GM19023 (cell line): ENCODE measurements at regions not wholly inside any gene's neighbourhood (a gene's known extent, or its start where the extent isn't known, plus 50 kb on each side); places are given as distances from the start of the nearest gene placed in this dataset.
"Not testable (repeated sequence)": the region's sequence is repeated elsewhere in the genome, so short reads cannot be mapped to it uniquely, and the experiment has no call there.

Source experiments
- ATAC-seq: cut with Tn5 transposase; IDR thresholded peaks from one replicate; pipeline ENCODE4 v1.9.1; 2021; ENCODE audit warnings: mild to moderate bottlenecking, moderate library complexity; ENCODE audit not compliant: unreplicated experiment

DNA sequence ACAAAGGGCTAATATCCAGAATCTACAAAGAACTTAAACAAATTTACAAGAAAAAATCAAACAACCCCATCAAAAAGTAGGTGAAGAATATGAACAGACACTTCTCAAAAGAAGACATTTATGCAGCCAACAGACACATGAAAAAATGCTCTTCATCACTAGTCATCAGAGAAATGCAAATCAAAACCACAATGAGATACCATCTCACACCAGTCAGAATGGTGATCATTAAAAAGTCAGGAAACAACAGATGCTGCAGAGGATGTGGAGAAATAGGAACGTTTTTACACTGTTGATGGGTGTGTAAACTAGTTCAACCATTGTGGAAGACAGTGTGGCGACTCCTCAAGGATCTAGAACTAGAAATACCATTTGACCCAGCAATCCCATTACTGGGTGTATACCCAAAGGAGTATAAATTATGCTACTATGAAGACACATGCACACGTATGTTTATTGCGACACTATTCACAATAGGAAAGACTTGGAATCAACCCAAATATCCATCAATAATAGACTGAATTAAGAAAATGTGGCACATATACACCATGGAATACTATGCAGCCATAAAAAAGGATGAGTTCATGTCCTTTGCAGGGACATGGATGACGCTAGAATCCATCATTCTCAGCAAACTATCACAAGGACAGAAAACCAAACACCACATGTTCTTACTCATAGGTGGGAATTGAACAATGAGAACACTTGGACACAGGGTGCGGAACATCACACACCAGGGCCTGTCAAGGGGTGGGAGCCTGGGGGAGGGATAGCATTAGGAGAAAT lies 241.5 kb downstream of the KCNRG start:
- ATAC-seq: not testable (repeated sequence)

DNA sequence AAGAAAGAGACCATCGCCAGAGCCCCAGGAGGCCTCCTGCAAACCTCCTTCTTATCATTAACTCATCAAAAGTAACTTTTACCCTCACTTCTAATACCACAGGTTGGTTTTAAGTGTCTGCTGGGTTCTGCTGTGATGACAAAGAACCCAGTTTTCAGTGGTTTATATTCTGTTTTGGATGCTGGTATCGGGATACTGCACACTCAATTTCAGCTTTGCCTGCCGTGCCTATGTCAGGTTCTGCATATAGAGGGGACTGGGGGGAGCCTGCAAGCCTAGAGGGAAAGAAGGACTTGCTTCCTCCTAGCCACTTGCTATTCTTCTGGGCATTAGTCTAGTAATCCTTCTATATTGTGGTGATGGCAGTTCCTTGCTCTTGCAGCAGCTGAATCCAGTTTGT lies 242.4 kb downstream of the KCNRG start:
- no peak for ATAC-seq

DNA sequence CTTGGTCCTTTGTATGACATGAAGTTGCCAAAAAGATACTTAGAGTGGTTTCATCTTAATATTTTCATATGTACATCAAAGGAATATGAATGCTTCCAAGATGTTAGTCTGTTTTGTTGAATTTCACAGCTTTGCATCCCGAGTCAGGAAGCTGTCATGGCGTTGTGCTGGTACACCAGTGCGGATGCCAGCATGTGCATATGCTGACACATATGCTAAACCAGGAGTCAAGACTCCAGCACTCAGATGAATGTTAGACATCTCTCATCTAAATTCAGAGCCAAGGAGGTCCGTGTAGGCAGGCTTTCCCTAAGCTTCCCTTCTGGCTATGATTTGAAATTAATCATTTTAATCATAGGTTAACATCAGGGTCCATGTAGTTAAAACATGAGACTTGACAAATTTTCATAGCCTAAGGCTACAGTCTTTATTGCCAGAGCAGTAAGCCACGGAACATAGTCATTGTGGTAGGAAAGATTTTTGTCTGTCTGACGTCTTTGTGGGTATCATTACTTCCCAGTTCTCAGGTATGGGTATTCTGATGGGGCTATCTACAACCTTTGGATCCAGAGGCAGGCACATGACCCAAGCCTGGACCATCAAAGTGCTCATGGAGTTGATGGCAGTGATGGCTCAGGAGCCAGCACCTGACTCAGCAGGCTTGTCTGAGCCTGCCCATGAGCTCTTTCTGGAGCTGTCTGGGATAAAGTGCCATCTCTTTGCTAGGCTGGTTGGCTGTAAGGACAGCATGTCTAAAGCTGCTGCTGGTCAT lies 246.1 kb downstream of the KCNRG start:
- no peak for ATAC-seq

DNA sequence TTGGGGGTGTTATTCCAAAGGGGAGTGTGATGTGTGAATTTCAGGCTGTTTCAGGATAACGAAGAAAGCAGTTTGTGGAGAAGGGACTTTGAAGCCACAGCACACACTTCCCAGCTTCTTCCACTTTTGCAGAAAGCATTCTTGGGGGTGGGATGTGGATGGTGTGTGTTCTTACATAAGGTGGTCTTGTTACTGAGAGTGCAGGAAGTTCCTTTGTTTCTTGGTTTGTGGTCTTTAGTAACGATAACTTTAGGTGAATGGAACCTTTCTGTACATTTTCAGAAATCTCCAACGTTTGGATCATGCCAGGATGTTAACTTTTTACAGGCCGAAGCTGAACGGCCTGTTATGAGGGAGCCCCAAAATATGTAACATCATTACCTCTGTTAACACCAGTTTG lies 251.8 kb downstream of the KCNRG start:
- no peak for ATAC-seq

DNA sequence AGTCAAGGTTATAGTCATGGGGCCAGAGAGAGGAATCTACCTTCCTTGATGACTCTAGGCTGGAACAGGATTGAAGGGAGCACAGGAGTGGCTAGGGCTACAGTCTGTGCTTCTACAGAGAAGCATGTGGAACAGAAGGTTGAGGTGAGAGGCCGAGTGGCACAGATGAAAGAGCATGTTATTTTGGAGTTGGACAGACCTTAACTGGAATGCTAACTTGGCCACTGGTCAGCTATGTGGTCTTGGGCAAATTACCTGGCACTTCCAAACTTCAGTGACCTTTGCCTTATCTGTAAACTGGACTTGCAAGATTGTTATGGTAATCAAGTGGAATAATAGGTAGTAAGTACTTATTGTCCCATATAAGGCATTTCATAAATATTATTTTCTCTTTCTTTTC lies 252.7 kb downstream of the KCNRG start:
- ATAC-seq: no peak

DNA sequence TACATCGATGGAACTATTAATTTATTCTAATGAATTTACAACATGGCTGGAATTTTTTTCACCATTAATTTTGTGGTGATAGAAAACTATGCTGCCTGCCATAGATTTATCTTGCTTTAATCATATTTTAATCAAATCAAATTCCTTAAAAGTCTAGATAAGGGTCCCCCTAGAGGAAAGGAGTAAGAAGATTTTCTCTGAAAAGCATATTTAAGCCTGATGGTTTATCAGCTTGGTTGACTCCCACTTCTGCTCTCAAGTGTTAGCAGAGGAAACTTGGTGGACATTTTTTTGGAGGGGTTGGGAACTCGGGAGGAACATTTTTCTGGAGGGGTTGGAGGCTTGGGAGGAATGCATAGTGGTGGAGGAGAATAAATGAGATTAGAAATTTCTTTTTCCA lies 253.3 kb downstream of the KCNRG start:
- no peak for ATAC-seq

DNA sequence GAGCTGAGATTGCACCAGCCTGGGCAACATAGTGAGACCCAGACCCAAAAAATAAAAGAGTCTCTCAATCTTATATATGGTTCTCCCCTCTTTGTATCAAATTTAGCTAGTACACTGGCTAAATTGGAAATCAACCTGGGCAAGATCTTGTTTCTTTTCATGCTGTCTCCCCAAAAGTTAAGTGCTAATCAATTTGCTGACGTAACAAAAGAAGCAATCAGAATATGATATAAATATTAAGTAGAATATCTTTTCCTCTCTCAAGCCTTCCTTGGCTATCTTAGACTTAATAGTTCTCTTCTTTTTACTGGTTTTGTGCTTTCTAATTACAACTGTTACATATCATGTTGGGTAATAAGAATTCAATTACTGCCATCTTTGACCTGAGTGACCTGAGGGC lies 258.9 kb downstream of the KCNRG start:
- ATAC-seq: no peak

DNA sequence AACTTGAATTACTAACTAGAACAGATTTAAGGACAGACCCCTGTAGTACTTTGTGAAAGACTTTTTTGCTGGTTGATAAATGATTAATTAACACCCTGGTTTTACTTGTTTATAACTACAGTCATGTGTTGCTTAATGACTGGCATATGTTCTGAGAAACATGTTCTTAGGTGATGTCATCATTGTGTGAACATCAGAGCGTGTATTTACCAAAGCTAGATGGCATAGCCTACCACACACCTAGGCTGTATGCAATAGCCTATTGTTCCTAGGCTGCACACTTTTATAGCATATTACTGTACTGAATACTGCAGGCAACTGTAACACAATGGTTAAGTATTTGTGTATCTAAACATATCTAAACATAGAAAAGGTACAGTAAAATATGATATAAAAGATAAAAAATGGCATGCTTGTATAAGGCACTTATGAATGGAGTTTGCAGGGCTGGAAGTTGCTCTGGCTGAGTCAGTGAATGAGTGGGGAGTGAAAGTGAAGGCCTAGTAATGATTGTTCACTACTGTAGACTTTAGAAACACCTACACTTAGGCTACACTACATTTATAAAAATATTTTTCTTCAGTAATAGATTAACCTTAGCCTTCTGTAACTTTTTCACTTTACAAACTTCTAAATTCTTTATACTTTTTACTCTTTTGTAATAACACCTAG lies 260.3 kb downstream of the KCNRG start:
- no peak for ATAC-seq

DNA sequence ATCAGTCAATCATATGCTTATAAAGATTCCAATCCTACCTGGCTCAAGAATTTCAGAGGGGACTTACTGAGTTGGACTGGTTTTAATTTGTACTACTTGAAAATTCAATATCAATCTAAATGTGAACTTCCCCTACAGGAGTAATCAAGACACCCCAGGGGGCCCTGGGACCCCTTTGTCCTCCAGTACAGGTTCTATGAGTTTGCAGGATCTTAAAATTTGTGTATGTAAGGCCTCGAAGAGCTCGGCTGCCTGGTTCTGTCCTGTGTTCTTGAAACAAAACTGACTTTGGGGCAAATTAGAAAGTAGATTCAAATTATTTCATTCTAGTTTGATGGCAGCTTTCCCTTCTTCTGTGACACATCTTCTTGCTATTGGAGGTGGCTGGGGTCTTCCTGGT lies 261.3 kb downstream of the KCNRG start:
- ATAC-seq: no peak

DNA sequence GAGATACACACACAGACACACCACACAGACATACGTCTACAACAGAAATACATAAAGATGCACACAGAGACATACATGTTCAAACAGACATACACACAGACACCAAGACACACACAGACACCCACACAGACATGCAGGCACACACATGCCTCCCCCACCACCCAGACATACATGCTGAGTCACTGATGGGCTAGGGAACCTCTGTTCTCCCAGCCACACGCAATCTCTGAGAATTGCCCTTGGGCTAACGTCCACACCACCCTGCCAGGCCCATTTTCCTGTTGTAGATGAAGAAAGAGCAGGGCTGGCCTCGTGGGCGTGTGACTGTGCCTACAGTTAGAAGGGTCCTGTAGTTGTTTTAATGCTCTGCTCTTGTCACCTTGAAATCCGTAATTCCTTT lies 261.9 kb downstream of the KCNRG start:
- no peak for ATAC-seq

DNA sequence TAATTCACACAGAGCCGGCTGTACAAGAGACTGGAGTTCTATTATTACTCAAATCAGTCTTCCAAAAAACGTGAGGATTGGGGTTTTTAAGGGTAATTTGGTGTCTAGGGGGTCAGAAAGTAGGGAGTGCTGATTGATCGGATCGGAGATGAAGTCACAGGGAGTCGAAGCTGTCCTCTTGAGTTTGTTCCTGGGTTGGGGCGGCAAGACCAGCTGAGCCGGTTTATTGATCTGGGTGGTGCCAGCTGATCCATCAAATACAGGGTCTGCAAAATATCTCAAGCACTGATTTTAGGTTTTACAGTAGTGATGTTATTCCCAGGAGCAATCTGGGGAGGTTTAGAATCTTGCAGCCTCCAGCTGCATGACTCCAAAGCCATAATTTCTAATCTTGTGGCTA lies 262.7 kb downstream of the KCNRG start:
- no peak for ATAC-seq

DNA sequence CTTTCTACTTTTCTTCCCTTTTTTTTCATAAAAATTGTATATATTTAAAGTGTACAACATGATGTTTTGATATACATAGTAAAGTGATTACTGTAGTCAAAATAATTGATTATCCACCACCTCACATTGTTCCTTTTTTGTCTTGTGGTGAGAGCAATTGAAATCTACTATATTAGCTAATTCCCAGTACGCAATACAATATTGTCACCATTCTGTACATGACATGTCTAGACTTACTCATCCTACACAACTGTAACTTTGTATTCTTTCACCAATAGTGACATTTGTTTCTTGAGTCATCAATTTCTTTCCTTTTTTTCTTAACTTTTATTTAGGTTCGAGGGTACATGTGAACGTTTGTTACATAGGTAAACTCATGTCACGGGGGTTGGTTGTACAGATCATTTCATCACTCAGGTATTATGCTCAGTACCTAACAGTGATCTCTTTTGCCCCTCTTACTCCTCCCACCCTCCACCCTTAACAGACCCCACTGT lies 265.2 kb downstream of the KCNRG start:
- ATAC-seq: no peak

DNA sequence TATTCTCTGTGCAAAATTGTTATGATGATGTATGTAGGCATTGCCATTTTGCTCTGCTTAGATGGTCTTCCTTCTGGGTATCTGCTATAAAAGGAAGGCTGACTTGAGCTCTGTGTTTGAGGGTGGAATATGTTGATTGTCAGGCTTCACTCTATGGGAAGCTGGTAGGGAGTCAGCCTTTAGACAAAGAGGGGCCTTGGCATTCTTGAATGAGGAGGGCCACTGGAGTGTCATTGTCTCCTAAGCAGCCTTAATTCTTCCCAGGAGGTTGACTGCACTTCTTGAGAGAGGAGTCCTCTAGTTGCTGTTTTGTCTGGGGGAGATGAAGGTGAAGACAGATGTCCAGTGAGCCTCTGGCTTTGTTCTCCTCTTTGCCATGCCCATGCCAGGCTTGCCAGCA lies 266.8 kb downstream of the KCNRG start:
- no peak for ATAC-seq

DNA sequence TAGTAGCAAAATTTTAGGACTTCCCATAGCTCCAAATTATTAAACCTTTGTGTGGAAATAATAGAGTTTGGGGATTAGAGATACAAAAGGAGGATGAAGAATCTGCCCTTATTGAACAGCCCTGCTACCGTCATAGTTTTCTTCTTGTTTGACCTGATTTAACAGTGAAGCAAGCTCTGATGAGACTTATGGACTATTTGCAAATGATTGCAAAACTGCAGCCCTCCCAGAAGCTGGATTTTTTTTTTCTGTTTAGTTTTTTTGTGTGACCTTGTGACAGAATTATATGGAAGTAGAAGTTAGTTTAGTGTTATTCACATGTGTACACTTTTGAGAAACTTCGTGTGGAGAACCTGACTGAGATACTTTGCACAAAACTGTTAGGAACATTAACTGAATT lies 267.8 kb downstream of the KCNRG start:
- no peak for ATAC-seq

DNA sequence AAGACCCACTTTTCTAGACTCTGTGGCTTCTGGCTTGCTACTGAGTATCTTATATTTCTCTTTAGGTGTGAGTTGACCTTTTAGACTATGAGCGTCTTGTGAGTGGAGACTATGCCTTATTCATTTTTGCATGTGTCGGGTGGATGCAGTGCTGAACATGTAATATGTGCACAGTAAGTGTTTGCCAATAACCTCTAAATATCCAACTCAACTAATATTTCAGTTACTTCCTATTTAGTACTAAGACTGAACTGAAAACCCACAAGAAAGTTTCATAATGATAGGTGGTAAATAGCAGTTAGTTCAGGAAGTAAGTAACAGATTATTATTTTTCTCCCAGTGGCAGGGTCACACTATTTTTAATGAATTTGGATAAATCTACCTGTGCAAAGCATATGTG lies 269.3 kb downstream of the KCNRG start:
- ATAC-seq: no peak

DNA sequence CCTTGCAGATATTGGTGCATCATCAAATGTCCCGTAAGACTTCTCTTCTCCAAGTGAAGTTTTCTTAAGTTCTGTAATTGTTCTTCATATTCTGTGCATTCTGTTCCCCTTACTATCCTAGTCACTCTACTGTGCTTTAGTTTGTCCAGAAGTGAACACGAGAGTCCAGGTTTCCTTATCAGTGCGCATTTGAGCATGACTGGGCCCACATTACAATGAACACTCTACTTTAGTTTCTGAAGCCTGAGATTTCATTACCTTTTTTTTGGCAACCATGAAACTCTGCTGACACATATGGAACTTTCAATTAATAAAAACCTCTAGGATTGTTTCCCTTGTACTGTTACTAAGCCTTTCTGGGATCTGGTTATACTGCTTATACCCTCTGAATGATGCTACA lies 270.0 kb downstream of the KCNRG start:
- ATAC-seq: no peak

DNA sequence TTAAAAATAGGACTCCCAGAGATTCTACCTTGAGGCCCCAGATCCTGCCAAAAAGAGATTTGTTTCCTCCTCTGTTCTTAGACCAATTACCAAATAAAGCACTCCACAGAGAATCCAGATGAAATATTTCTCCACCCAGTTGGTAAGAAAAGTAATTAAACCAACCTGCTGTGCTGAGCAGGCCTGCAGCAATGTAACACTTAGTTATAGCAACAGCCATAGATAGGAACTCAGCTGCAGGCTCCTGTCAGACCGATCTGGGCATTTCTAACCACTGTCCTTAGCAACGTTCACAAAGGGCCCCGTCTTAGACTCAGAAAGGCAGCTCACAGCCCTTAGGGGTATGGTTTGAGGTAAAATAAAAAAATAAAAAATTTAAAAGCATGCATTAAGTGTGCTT lies 271.1 kb downstream of the KCNRG start:
- ATAC-seq: no peak

DNA sequence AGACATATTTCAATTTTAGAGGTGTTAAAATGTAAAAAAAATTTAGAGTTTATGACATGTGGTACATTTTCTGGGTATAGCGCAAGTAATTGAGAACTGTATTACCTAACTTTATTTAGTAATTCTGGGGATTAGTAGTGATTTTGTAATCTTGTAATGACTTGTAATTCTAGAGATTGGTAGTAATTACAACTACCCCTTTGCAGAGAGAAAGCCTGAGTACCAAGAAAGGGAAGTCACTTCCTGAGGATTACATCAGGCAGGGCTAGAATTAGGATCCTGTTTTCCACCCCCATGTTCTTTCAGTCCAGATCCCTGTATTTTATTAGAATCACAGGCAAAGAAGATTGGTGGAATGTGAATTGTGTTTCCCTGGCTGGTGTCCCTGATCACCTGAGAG lies 274.9 kb downstream of the KCNRG start:
- ATAC-seq: no peak

DNA sequence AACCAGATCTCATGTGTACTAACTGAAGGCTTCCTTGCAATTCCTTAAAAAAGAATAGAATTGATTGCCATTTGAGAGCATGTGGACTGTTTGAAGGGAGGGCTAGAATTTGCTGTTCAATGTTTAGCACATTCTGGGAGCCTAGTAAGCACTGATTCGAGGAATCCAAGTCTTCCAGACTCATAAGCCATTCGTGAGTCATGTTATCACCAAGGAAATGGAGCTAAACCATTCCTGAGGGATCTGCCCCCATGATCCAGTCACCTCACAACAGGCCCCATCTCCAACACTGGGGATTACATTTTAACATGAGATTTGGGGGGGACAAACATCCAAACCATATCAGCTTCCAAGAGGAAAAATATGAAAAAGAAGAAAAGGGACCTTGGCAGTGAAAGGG lies 276.4 kb downstream of the KCNRG start:
- no peak for ATAC-seq

DNA sequence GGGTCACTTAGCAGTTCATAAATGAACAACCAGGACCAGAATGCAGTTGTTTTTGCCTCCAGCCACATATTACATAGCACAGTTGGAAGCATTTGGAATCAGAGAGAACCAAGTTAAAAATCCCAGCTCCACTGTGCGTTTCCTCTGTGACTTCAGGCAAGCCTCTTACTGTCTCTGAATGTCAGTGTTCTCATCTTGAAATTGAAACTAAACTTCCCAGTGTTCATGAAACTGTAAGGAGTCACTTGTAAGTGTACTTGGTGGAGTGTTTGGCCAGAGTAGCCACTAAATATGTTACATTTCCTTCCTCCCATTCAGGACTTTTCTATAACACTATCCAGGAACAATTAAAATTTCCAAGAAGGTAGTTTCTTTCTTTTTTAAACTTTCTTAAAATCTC lies 276.8 kb downstream of the KCNRG start:
- no peak for ATAC-seq

DNA sequence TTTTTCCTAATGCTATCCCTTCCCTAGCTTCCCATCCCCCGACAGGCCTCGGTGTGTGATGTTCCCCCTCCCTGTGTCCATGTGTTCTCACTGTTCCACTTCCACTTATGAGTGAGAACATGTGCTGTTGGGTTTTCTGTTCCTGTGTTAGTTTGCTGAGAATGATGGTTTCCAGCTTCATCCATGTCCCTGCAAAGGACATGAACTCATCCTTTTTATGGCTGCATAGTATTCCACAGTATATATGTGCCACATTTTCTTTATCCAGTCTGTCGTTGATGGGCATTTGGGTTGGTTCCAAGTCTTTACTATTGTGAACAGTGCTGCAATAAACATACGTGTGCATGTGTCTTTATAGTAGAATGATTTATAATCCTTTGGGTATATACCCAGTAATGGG lies 279.2 kb downstream of the KCNRG start:
- ATAC-seq: not testable (repeated sequence)
